HCT116 (cell line): ENCODE measurements at regions not wholly inside any gene's neighbourhood (a gene's known extent, or its start where the extent isn't known, plus 50 kb on each side); places are given as distances from the start of the nearest gene placed in this dataset.

Source experiments
- ATAC-seq: fragments of 200-7000 bp; cut with Tn5 transposase; 2 replicates; pipeline ENCODE4 v1.9.1; 2020; ENCODE audit warnings: mild to moderate bottlenecking, moderate library complexity
- BruUV-seq: library from RNA; stranded (reverse); fragments of 400-500 nt; replicated peaks from 2 replicates; lab custom pipeline; 2021; lab: Mats Ljungman, UMichigan
- CTCF ChIA-PET: fragments of 300-600 bp; sonication (Branson Sonifier 250); formaldehyde crosslinking; loops from one replicate; lab custom pipeline; 2021; ENCODE audit warnings: antibody characterized with exemption; lab: Charles Lee
- POLR2A ChIA-PET: fragments of 300-600, 350-600 bp; sonication (Branson Sonifier 250); formaldehyde crosslinking; loops from one replicate; lab custom pipeline; 2021; ENCODE audit warnings: antibody characterized with exemption; lab: Charles Lee
- RAD21 ChIA-PET, 2 experiments: fragments of 300-600 bp; sonication (Branson Sonifier 250); formaldehyde crosslinking; loops; one replicate each; lab custom pipeline; 2023; ENCODE audit warnings: low total read pairs in 2 of 2; ENCODE audit not compliant: uncharacterized antibody in 2 of 2, unreplicated experiment in 2 of 2, low non-redundant PET in 1 of 2; lab: Charles Lee
- DNase-seq: peaks from one replicate; pipeline ENCODE4 v3.0.0-alpha.2; 2010; ENCODE audit warnings: low read depth, low spot score
- H2AFZ ChIP-seq: fragments of 200-600 bp; shearing (Covaris generic), sonication (generic); 2 replicates; pipeline ENCODE4 v1.6.1; 2017; ENCODE audit warnings: low read depth, mixed run types, mixed read lengths, antibody characterized with exemption, low read length; ENCODE audit not compliant: poor library complexity, severe bottlenecking
- H3K27ac ChIP-seq: 2 replicates; pipeline ENCODE4 v1.5.1; 2012; ENCODE audit warnings: low read depth, low read length
- H3K27me3 ChIP-seq: fragments of 200-600 bp; sonication (generic); 2 replicates; pipeline ENCODE4 v1.6.1; 2016; ENCODE audit warnings: mixed run types, low read length, mixed read lengths; ENCODE audit not compliant: insufficient read depth
- H3K36me3 ChIP-seq, 2 experiments: fragments of 200-500 bp in 1 of 2; fragments of 200-600 bp in 1 of 2; sonication (Bioruptor generic) in 1 of 2; sonication (generic) in 1 of 2; 2 replicates each; pipeline versions ENCODE4 v1.5.1 to v1.6.1; 2014 to 2016; ENCODE audit warnings: low read length in 2 of 2, inconsistent platforms in 1 of 2, mixed read lengths in 1 of 2, mixed run types in 1 of 2; ENCODE audit not compliant: insufficient read depth in 2 of 2, control insufficient read depth in 1 of 2
- H3K4me1 ChIP-seq, 2 experiments: fragments of 200-600 bp in 1 of 2; sonication (generic) in 1 of 2; 2 replicates each; pipeline versions ENCODE4 v1.5.1 to v1.6.1; 2012 to 2017; ENCODE audit warnings: low read length in 2 of 2, inconsistent platforms in 1 of 2, mild to moderate bottlenecking in 1 of 2, mixed read lengths in 1 of 2, mixed run types in 1 of 2, moderate library complexity in 1 of 2; ENCODE audit not compliant: insufficient read depth in 2 of 2, control insufficient read depth in 1 of 2
- H3K4me2 ChIP-seq: fragments of 200-600 bp; sonication (generic); 2 replicates; pipeline ENCODE4 v1.6.1; 2017; ENCODE audit warnings: mixed run types, low read length, mixed read lengths
- H3K4me3 ChIP-seq, 2 experiments: fragments of 200-600 bp in 1 of 2; sonication (generic) in 1 of 2; replicated peaks in 1 of 2; 2 replicates each; pipeline ENCODE4 v1.5.1; 2011 to 2016; ENCODE audit warnings: low read length in 2 of 2, control low read depth in 1 of 2, low read depth in 1 of 2, mild to moderate bottlenecking in 1 of 2, mixed read lengths in 1 of 2, mixed run types in 1 of 2
- H3K79me2 ChIP-seq: fragments of 200-600 bp; sonication (generic); 2 replicates; pipeline ENCODE4 v1.6.1; 2017; ENCODE audit warnings: mild to moderate bottlenecking, mixed run types, low read length, moderate library complexity, mixed read lengths; ENCODE audit not compliant: insufficient read depth
- H3K9ac ChIP-seq: fragments of 200-600 bp; sonication (generic); 2 replicates; pipeline ENCODE4 v1.6.1; 2016; ENCODE audit warnings: low read length, mixed read lengths
- H3K9me2 ChIP-seq: fragments of 200-600 bp; sonication (generic), shearing (Covaris generic); 2 replicates; pipeline ENCODE4 v1.6.1; 2017; ENCODE audit warnings: mixed run types, mild to moderate bottlenecking, moderate library complexity; ENCODE audit not compliant: insufficient read depth
- H3K9me3 ChIP-seq, 2 experiments: fragments of 200-500 bp in 1 of 2; fragments of 200-600 bp in 1 of 2; sonication (Bioruptor generic) in 1 of 2; sonication (generic) in 1 of 2; 2 replicates each; pipeline ENCODE4 v1.6.1; 2014 to 2017; ENCODE audit warnings: low read length in 2 of 2, mixed read lengths in 2 of 2, inconsistent platforms in 1 of 2, low read depth in 1 of 2, mild to moderate bottlenecking in 1 of 2, mixed run types in 1 of 2, moderate library complexity in 1 of 2; ENCODE audit not compliant: control insufficient read depth in 1 of 2, insufficient read depth in 1 of 2
- H4K20me1 ChIP-seq: fragments of 200-600 bp; sonication (generic), shearing (Covaris generic); 2 replicates; pipeline ENCODE4 v1.6.1; 2017; ENCODE audit warnings: mixed run types, mild to moderate bottlenecking, moderate library complexity; ENCODE audit not compliant: insufficient read depth
- CBX3 ChIP-seq: IDR thresholded peaks from 2 replicates; pipeline ENCODE4 v1.6.1; 2012; ENCODE audit warnings: low read depth
- CEBPB ChIP-seq: IDR thresholded peaks from 2 replicates; pipeline ENCODE4 v1.6.1; 2012; ENCODE audit warnings: low read depth
- CTCF ChIP-seq, 3 experiments: fragments of 200-600 bp in 1 of 3; sonication (generic) in 1 of 3; IDR thresholded peaks in 2 of 3; conservative IDR thresholded peaks in 1 of 3; 2 replicates each; pipeline ENCODE4 v1.5.1; 2012 to 2017; ENCODE audit warnings: low read depth in 2 of 3, low read length in 2 of 3, antibody characterized with exemption in 1 of 3, borderline replicate concordance in 1 of 3, control low read depth in 1 of 3, mild to moderate bottlenecking in 1 of 3, mixed read lengths in 1 of 3, mixed run types in 1 of 3, moderate library complexity in 1 of 3; ENCODE audit not compliant: insufficient read depth in 1 of 3
- EGR1 ChIP-seq: IDR thresholded peaks from 2 replicates; pipeline ENCODE4 v1.6.1; 2012; ENCODE audit warnings: low read depth
- EZH2 ChIP-seq: fragments of 200-600 bp; sonication (generic); IDR thresholded peaks from 2 replicates; pipeline ENCODE4 v1.6.1; 2017; ENCODE audit warnings: antibody characterized with exemption, mixed run types
- EZH2phosphoT487 ChIP-seq: fragments of 200-600 bp; IDR thresholded peaks from 2 replicates; pipeline ENCODE4 v1.6.1; 2018; ENCODE audit warnings: antibody characterized with exemption, borderline replicate concordance
- FOSL1 ChIP-seq: IDR thresholded peaks from 2 replicates; pipeline ENCODE4 v1.6.1; 2012; ENCODE audit warnings: low read depth
- JUND ChIP-seq: IDR thresholded peaks from 2 replicates; pipeline ENCODE4 v1.6.1; 2012
- POLR2A ChIP-seq: IDR thresholded peaks from 2 replicates; pipeline ENCODE4 v1.7.0; 2011; ENCODE audit warnings: borderline replicate concordance; ENCODE audit not compliant: insufficient read depth, insufficient read length; ENCODE audit errors: extremely low read depth
- POLR2AphosphoS5 ChIP-seq: IDR thresholded peaks from 2 replicates; pipeline ENCODE4 v1.6.1; 2011; ENCODE audit warnings: mild to moderate bottlenecking, low read depth, low read length, moderate library complexity
- REST ChIP-seq: IDR thresholded peaks from 2 replicates; pipeline ENCODE4 v1.6.1; 2012; ENCODE audit warnings: low read depth
- SIN3A ChIP-seq: IDR thresholded peaks from 2 replicates; pipeline ENCODE4 v1.6.1; 2012; ENCODE audit warnings: low read depth
- SP1 ChIP-seq: IDR thresholded peaks from 2 replicates; pipeline ENCODE4 v1.6.1; 2012; ENCODE audit warnings: low read depth
- SRF ChIP-seq: IDR thresholded peaks from 2 replicates; pipeline ENCODE4 v1.6.1; 2012; ENCODE audit warnings: low read depth
- TCF7L2 ChIP-seq: IDR thresholded peaks from 2 replicates; pipeline ENCODE4 v1.7.0; 2011; ENCODE audit warnings: borderline replicate concordance, inconsistent platforms; ENCODE audit not compliant: insufficient read depth, insufficient read length; ENCODE audit errors: extremely low read depth
- ZBTB33 ChIP-seq: IDR thresholded peaks from 2 replicates; pipeline ENCODE4 v1.6.1; 2011; ENCODE audit warnings: mild to moderate bottlenecking, low read length, moderate library complexity; ENCODE audit not compliant: insufficient replicate concordance; ENCODE audit errors: extremely low read depth
- ZFX ChIP-seq: fragments of 450-650 bp; IDR thresholded peaks from 2 replicates; pipeline ENCODE4 v1.6.1; 2017
- ZNF274 ChIP-seq: fragments of 200-500 bp; sonication (Bioruptor generic); IDR thresholded peaks from 2 replicates; pipeline ENCODE4 v1.6.1; 2014; ENCODE audit warnings: mild to moderate bottlenecking, low read depth, low read length, inconsistent platforms
- intact Hi-C: fragments of 100-400 bp; cut with micrococcal nuclease; formaldehyde crosslinking; loops from 2 replicates; pipeline ENCODE4 v1.10.0; 2022
- TF ChIP-seq, protein P1 (sequence below): IDR thresholded peaks from 2 replicates; pipeline ENCODE4 v1.6.1; 2012
- TF ChIP-seq, protein P2 (sequence below): IDR thresholded peaks from 2 replicates; pipeline ENCODE4 v1.6.1; 2012

DNA sequence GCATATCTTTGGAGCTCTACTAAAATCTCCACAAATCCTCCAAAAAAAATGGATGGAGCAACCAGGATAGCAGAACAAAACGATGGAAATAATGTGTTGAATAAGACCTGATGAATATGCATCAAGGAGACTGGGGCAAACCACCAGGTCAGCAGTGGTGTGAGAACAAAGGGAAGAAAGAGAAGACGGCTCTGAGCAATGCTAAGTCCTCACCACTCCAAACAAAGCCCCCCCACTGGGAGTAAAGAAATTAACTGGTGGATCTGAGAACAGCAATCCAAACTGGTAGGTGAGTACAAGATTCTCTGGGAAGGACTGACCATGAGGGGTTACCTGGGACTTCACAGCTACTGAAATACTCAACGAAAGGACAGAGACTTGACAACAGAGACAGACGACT is 977.3 kb downstream of the TBL1XR1 start:
- Histone ChIP-seq H3K9me3 (no peaks in the 10 kb centered on the region), H2AFZ (no peak overlapping the region), H3K27me3 (no peaks in the 10 kb centered on the region), H3K27ac (no peak overlapping the region), H3K9me2 (no peaks in the 10 kb centered on the region), H3K4me2 (no peak overlapping the region), H3K79me2 (no peaks in the 10 kb centered on the region), H3K4me3 (no peak overlapping the region), H3K4me1 (no peaks in the 10 kb centered on the region), H4K20me1 (no peaks in the 10 kb centered on the region), H3K9ac (no peak overlapping the region), H3K36me3 (no peaks in the 10 kb centered on the region)
- no peak for DNase-seq
- ATAC-seq, result no peak
- TF ChIP-seq ZFX (no peak), EZH2 (no peak), CEBPB (no peak), REST (no peak), SP1 (no peak), ZNF274 (no peak), JUND (no peak), SIN3A (no peak), ZBTB33 (no peak), SRF (no peak), EZH2phosphoT487 (no peak), CBX3 (no peak), POLR2AphosphoS5 (no peak), POLR2A (no peak), TCF7L2 (no peak), FOSL1 (no peak), CTCF (IDR thresholded peaks at IDR 0.05 in 2 of 3, conservative IDR thresholded peaks at IDR 0.05 in 1 of 3; ENCODE audit: borderline replicate concordance in 1 of 3, insufficient read depth in 1 of 3, low read depth in 2 of 3, low read length in 2 of 3) (no peak), EGR1 (no peak)
- TF ChIP-seq, protein P1, sequence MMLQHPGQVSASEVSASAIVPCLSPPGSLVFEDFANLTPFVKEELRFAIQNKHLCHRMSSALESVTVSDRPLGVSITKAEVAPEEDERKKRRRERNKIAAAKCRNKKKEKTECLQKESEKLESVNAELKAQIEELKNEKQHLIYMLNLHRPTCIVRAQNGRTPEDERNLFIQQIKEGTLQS, result no peak
- TF ChIP-seq, protein P2, sequence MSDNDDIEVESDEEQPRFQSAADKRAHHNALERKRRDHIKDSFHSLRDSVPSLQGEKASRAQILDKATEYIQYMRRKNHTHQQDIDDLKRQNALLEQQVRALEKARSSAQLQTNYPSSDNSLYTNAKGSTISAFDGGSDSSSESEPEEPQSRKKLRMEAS, result no peak
- intact Hi-C loops, result no loop called here
- CTCF ChIA-PET, result no interaction called here
- BruUV-seq, result no TSS peak
- RAD21 ChIA-PET, result no interaction called here
- POLR2A ChIA-PET, result no interaction called here
